CD14-positive monocyte (primary cell): ENCODE measurements at regions not wholly inside any gene's neighbourhood (a gene's known extent, or its start where the extent isn't known, plus 50 kb on each side); places are given as distances from the start of the nearest gene placed in this dataset.
"Not testable (repeated sequence)": the region's sequence is repeated elsewhere in the genome, so short reads cannot be mapped to it uniquely, and the experiment has no call there.

Experiments used
- DNase-seq, 3 donors: peaks; one replicate each; pipeline ENCODE4 v3.0.0-alpha.2; 2011 to 2022
- H2AFZ ChIP-seq: 2 replicates; pipeline ENCODE4 v1.6.0; 2012; ENCODE audit warnings: mild to moderate bottlenecking, low read depth, low read length, inconsistent platforms; ENCODE audit not compliant: insufficient read depth, poor library complexity, severe bottlenecking
- H3K27ac ChIP-seq, 2 donors: 1 replicate in 1 of 2; 2 replicates in 1 of 2; pipeline ENCODE4 v1.5.1; 2012 to 2013; ENCODE audit warnings: low read length in 2 of 2, control low read depth in 1 of 2, inconsistent platforms in 1 of 2, low read depth in 1 of 2, mild to moderate bottlenecking in 1 of 2
- H3K27me3 ChIP-seq, 2 donors: one replicate each; pipeline versions ENCODE4 v1.6.0 to v1.6.1; 2011 to 2013; ENCODE audit warnings: low read length in 2 of 2; ENCODE audit not compliant: control insufficient read depth in 2 of 2, insufficient read depth in 2 of 2
- H3K36me3 ChIP-seq, 2 donors: replicated peaks in 1 of 2; 1 replicate in 1 of 2; 2 replicates in 1 of 2; pipeline versions ENCODE4 v1.5.1 to v1.6.1; 2012 to 2013; ENCODE audit warnings: low read length in 2 of 2, control low read depth in 1 of 2, inconsistent platforms in 1 of 2, mild to moderate bottlenecking in 1 of 2; ENCODE audit not compliant: insufficient read depth in 2 of 2, control insufficient read depth in 1 of 2
- H3K4me1 ChIP-seq, 2 donors: 1 replicate in 1 of 2; 2 replicates in 1 of 2; pipeline versions ENCODE4 v1.5.1 to v1.6.1; 2012 to 2013; ENCODE audit warnings: low read length in 2 of 2, control low read depth in 1 of 2, inconsistent platforms in 1 of 2, mild to moderate bottlenecking in 1 of 2, moderate library complexity in 1 of 2; ENCODE audit not compliant: insufficient read depth in 2 of 2, control insufficient read depth in 1 of 2
- H3K4me2 ChIP-seq: replicated peaks from 2 replicates; pipeline ENCODE3; 2012; ENCODE audit warnings: low read length, moderate library complexity, mild to moderate bottlenecking; ENCODE audit not compliant: poor library complexity, severe bottlenecking; ENCODE audit errors: extremely low read depth
- H3K4me3 ChIP-seq, 3 experiments: fragments of 200-600 bp in 1 of 3; sonication (generic) in 1 of 3; replicated peaks in 1 of 3; 1 replicate in 2 of 3; 2 replicates in 1 of 3; pipeline ENCODE4 v1.5.1; 2011 to 2013; ENCODE audit warnings: low read length in 3 of 3, mild to moderate bottlenecking in 3 of 3, control low read depth in 2 of 3, low read depth in 2 of 3, inconsistent platforms in 1 of 3, moderate library complexity in 1 of 3
- H3K79me2 ChIP-seq: 2 replicates; pipeline ENCODE4 v1.6.0; 2012; ENCODE audit warnings: mild to moderate bottlenecking, control low read depth, inconsistent platforms, low read length, moderate library complexity; ENCODE audit not compliant: insufficient read depth
- H3K9ac ChIP-seq: 2 replicates; pipeline ENCODE4 v1.6.0; 2017; ENCODE audit warnings: low read length, mild to moderate bottlenecking; ENCODE audit not compliant: insufficient read depth, poor library complexity, severe bottlenecking
- H3K9me3 ChIP-seq, 2 donors: replicated peaks in 1 of 2; 1 replicate in 1 of 2; 2 replicates in 1 of 2; pipeline versions ENCODE4 v1.5.1 to v1.6.1; 2012 to 2013; ENCODE audit warnings: low read length in 2 of 2, control low read depth in 1 of 2; ENCODE audit not compliant: control insufficient read depth in 1 of 2, insufficient read depth in 1 of 2
- H4K20me1 ChIP-seq: 2 replicates; pipeline ENCODE4 v1.6.0; 2012; ENCODE audit warnings: mild to moderate bottlenecking, low read length, control low read depth, moderate library complexity; ENCODE audit not compliant: insufficient read depth
- H3K27ac Mint-ChIP-seq, 7 donors: one replicate each; pipeline ENCODE4 v1.8.0; 2020; ENCODE audit warnings: mild to moderate bottlenecking in 7 of 7, mixed read lengths in 7 of 7, moderate library complexity in 6 of 7, inconsistent platforms in 2 of 7
- H3K27me3 Mint-ChIP-seq, 3 donors: one replicate each; pipeline ENCODE4 v1.8.0; 2021 to 2022; ENCODE audit warnings: low read depth in 3 of 3, mild to moderate bottlenecking in 3 of 3, mixed read lengths in 3 of 3, moderate library complexity in 3 of 3, inconsistent platforms in 1 of 3
- H3K36me3 Mint-ChIP-seq, 2 donors: one replicate each; pipeline ENCODE4 v1.8.0; 2020; ENCODE audit warnings: mixed read lengths in 2 of 2, inconsistent platforms in 1 of 2, mild to moderate bottlenecking in 1 of 2
- H3K4me1 Mint-ChIP-seq: one replicate; pipeline ENCODE4 v1.8.0; 2020; ENCODE audit warnings: mild to moderate bottlenecking, mixed read lengths
- H3K4me3 Mint-ChIP-seq, 2 donors: one replicate each; pipeline ENCODE4 v1.8.0; 2020; ENCODE audit warnings: mild to moderate bottlenecking in 2 of 2, mixed read lengths in 2 of 2, moderate library complexity in 1 of 2
- H3K9me3 Mint-ChIP-seq, 7 donors: one replicate each; pipeline ENCODE4 v1.8.0; 2020 to 2022; ENCODE audit warnings: mixed read lengths in 7 of 7, mild to moderate bottlenecking in 6 of 7, moderate library complexity in 6 of 7, inconsistent platforms in 2 of 7
- WGBS: methylation state at CpG from one replicate; pipeline ENCODE4 v1.1.5; 2013; ENCODE audit warnings: missing lambda C conversion rate; ENCODE audit not compliant: insufficient coverage; 5-methylcytosine and 5-hydroxymethylcytosine counted together
- intact Hi-C, 2 donors: fragments of 100-400 bp; cut with micrococcal nuclease; formaldehyde crosslinking; loops; one replicate each; pipeline versions ENCODE4 v1.15.0 to v1.15.1; 2023

DNA sequence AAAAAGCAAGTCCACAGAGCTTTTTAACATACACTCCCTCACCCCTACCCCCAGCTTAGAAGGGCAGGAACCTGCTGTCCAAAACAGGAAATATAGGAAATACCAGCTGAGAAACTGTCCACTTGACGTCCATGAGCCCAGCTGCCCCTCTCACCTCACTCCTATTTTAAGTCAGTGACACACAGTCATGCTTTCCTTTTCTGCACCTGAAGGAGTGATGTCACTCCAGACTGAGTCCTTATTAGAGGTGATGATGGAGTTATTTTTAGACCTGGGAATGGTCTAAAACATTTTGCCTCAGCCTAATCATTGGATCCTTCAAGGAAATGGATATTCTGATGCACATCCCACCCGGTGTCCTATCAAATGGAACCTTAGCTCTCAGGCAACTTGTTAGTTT is 217.8 kb downstream of the BCL2L11 start:
- H3K36me3 Mint-ChIP-seq, H3K27ac ChIP-seq, H3K27me3 Mint-ChIP-seq, H3K27me3 ChIP-seq, intact Hi-C loops, H4K20me1 ChIP-seq, H3K9ac ChIP-seq, H3K36me3 ChIP-seq, H3K4me2 ChIP-seq, DNase-seq, H2AFZ ChIP-seq, H3K9me3 Mint-ChIP-seq, H3K4me1 Mint-ChIP-seq, H3K4me3 ChIP-seq, H3K79me2 ChIP-seq, H3K27ac Mint-ChIP-seq, H3K9me3 ChIP-seq, H3K4me1 ChIP-seq, H3K4me3 Mint-ChIP-seq: not testable (repeated sequence)
- WGBS: no CpG with 5 or more reads among the region's 2 CpGs

DNA sequence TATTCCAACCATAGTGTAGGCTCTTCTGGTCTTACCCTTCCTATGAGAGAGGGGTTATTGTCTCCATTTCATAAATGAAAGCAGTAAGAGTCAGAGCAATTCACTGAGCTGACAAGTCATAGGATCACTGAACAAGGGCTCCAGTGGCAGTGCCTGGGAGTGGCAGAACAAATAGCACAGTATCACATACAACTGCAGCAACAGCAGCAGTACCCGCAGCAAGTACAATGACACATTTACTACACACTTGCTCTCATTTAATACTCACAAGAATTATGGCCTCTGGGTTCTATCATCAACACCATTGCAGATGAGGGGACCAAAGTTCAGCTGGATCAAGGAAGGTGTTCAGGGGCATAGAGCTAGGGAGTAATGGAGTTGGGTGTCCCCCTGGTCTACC is 218.8 kb downstream of the BCL2L11 start:
- H3K4me2 ChIP-seq, H3K9me3 ChIP-seq, H3K27ac Mint-ChIP-seq, H3K36me3 ChIP-seq, H3K4me1 ChIP-seq, intact Hi-C loops, H2AFZ ChIP-seq, H3K27me3 Mint-ChIP-seq, H3K9ac ChIP-seq, H3K79me2 ChIP-seq, H3K27ac ChIP-seq, H3K4me3 ChIP-seq, H3K9me3 Mint-ChIP-seq, H3K4me3 Mint-ChIP-seq, H3K4me1 Mint-ChIP-seq, H4K20me1 ChIP-seq, H3K36me3 Mint-ChIP-seq, DNase-seq, H3K27me3 ChIP-seq: not testable (repeated sequence)
- no CpG with 5 or more reads among the region's 1 CpG for WGBS

GRCh38 chr2:111344590-111344989 is 223.9 kb downstream of the BCL2L11 start:
- H3K36me3 Mint-ChIP-seq, H2AFZ ChIP-seq, H3K36me3 ChIP-seq, H3K4me1 Mint-ChIP-seq, DNase-seq, H3K9me3 ChIP-seq, H4K20me1 ChIP-seq, H3K27me3 ChIP-seq, H3K9ac ChIP-seq, H3K4me3 ChIP-seq, intact Hi-C loops, H3K9me3 Mint-ChIP-seq, H3K27ac ChIP-seq, H3K4me3 Mint-ChIP-seq, H3K27ac Mint-ChIP-seq, H3K4me1 ChIP-seq, H3K79me2 ChIP-seq, H3K4me2 ChIP-seq, H3K27me3 Mint-ChIP-seq: not testable (repeated sequence)
- no CpG with 5 or more reads among the region's 2 CpGs for WGBS

- not testable (repeated sequence) for H3K27ac ChIP-seq, DNase-seq, H3K4me3 ChIP-seq
Observed at GRCh38 chr2:111345439-111345838, 224.7 kb downstream of the BCL2L11 start.

More at GRCh38 chr2:111345439-111345838, 224.7 kb downstream of the BCL2L11 start:
- H3K36me3 ChIP-seq, H3K4me2 ChIP-seq, H2AFZ ChIP-seq, H3K9me3 ChIP-seq, H3K9me3 Mint-ChIP-seq, H3K4me3 Mint-ChIP-seq, H3K27me3 Mint-ChIP-seq, H3K27me3 ChIP-seq, H3K27ac Mint-ChIP-seq, H3K4me1 Mint-ChIP-seq, intact Hi-C loops, H3K79me2 ChIP-seq, H3K9ac ChIP-seq, H3K4me1 ChIP-seq, H4K20me1 ChIP-seq, H3K36me3 Mint-ChIP-seq: not testable (repeated sequence)
- WGBS: no CpG with 5 or more reads among the region's 3 CpGs
